ENCODE measurements at regions not wholly inside any gene's neighbourhood (a gene's known extent, or its start where the extent isn't known, plus 50 kb on each side); places are given as distances from the start of the nearest gene placed in this dataset.

DNA sequence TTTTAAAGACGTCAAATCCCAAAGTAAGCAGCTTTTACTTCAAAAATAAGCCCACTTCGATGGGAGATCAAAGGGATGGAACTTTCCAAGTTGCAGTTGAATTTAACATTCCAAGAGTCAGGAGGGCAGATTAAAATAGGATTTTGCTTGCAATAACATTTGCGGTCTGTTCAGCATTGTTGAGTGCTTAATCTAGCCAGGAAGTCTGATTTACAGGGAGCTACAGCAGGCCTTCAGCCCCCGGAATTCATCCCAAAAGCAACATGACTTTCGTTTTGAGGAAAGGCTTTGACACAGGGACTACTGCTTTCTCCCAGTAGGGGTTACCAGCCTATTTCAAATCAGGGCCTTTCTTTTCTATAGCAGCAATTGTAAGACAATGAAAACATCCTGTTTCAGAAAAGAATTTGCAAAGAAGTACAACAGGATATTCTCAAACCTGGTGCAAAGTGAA lies 279.6 kb upstream of the PITRM1 start:
- peak; percentile 85 for DNase-seq (ENCODE audit: extremely low read depth, low read depth)
- TF ChIP-seq, protein P1, sequence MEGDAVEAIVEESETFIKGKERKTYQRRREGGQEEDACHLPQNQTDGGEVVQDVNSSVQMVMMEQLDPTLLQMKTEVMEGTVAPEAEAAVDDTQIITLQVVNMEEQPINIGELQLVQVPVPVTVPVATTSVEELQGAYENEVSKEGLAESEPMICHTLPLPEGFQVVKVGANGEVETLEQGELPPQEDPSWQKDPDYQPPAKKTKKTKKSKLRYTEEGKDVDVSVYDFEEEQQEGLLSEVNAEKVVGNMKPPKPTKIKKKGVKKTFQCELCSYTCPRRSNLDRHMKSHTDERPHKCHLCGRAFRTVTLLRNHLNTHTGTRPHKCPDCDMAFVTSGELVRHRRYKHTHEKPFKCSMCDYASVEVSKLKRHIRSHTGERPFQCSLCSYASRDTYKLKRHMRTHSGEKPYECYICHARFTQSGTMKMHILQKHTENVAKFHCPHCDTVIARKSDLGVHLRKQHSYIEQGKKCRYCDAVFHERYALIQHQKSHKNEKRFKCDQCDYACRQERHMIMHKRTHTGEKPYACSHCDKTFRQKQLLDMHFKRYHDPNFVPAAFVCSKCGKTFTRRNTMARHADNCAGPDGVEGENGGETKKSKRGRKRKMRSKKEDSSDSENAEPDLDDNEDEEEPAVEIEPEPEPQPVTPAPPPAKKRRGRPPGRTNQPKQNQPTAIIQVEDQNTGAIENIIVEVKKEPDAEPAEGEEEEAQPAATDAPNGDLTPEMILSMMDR (IDR thresholded peaks at IDR 0.05; ENCODE audit: low read depth, low read length) = peak; percentile 60

DNA sequence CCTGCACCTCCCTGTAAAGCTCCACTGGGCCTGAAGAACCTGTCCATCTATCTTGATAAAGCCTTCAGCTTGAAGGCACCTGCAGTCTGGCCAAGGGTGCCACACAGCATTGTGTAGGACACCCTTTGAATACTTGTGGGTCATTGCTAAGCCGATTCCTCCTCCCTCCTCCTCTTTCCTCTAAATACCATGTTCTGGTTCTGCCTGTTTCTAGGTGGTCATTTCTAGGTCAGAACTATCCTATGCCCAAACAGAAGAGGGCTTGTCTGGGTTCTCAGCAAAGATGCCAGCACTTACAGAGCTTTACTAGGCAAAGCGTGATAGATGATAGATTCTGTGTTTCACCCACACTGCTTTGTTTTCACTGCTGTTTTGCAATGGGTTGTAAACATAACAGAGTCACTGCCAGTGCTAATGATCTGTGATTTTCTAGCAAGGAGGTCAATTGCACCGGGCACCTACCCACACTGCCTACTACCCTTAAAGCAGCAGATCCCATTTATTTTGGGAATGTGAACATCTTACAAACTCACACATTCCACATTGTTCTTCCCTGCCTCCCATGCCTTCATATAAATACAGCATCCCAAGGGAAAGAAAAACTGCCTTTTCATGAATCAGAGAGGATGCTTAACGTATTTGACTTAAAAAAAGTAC lies 279.1 kb upstream of the PITRM1 start:
- TF ChIP-seq, protein P1 (IDR thresholded peaks at IDR 0.05; ENCODE audit: low read depth, low read length) = no peak
- DNase-seq (ENCODE audit: extremely low read depth, low read depth) = no peak

- DNase-seq (ENCODE audit: extremely low read depth, low read depth) = no peak
- TF ChIP-seq, protein P1 (IDR thresholded peaks at IDR 0.05; ENCODE audit: low read depth, low read length) = no peak
Measured at GRCh38 chr10:3446221-3446620, 273.6 kb upstream of the PITRM1 start.

DNA sequence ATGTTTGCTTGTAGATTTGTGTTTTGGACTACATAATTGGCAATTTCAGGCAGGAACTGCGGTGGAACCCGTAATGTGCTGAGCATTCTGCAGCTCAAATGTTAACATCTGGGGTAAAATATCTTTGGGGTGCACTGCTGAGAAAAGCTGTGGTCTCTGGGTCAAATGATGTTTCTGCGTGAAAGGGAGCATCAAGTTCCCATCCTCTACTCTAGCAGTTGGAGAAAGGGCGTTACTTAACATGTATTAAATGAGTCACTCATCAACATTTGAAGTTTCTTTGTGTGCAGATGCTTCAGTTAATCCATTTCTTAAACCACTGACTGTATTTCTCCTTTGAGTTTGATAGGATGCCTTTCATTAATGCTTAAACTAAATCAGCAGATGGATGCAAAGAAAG lies 273.1 kb upstream of the PITRM1 start:
- no peak for DNase-seq (ENCODE audit: extremely low read depth, low read depth)
- TF ChIP-seq, protein P1 (IDR thresholded peaks at IDR 0.05; ENCODE audit: low read depth, low read length) = no peak

DNA sequence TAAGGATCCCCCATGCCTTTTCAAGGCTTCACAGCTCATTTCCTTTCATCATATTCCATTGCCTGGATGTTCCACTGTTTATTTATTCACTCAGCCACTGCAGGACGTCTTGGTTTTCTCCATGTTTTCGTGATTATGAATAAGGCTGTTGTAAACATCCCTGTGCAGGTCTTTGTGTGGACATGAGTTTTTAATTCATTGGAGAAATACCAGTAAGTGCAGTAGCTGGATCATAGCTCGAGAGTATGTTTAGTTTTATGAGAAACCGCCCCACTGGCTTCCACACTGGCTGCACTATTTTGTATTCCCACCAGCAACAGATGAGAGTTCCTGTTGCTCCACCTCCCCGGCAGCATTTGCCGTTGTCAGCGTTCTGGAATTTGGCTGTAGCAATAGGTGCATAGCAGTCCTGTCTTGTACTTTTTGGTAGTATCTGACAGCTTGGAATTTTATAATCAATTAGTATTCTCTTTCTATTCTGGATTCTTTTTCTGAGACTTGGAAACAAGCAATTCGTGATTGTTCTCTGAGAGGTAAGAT lies 269.9 kb upstream of the PITRM1 start:
- DNase-seq (ENCODE audit: extremely low read depth, low read depth) = no peak

DNA sequence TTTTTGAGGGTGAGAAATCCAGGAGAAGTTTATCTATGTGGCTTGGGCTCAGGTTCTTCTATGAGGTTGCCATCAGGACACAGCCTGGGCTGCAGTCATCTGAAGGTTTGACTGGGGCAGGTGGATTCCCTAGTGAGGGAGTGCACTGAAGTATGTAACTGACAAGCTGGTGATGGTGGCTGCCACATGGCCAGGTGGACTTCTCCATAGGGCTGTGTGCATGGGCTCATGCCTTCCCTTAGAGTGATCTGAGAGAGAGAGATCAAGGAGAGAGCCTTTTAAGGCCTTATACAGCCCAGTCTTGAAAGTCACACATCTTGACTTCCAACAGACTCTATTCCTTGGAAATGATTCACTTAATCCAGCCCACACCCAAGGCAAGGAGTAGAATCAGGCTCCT lies 266.6 kb upstream of the PITRM1 start:
- no peak for DNase-seq (ENCODE audit: extremely low read depth, low read depth)
- TF ChIP-seq, protein P1 (IDR thresholded peaks at IDR 0.05; ENCODE audit: low read depth, low read length) = no peak

More for the DNA sequence above, 269.9 kb upstream of the PITRM1 start:
- TF ChIP-seq, protein P1 (IDR thresholded peaks at IDR 0.05; ENCODE audit: low read depth, low read length) = no peak

DNA sequence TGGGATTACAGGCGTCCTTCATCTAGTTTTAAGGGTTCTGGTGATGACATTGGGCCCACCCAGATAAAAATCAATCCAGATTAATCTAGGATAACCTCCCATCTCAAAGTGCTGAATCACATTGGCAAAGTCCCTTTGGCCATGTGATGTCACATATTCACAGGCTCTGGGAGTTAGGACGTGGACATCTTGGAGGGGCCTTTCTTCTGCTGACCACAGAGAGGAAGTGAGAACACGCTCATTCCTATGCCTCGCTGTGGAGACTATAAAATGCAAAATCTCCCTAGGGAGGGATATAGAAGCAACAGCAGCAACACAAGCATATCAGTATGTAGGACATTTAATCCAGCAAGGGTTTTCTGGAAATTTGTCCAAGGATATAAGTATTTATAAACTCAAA lies 266.0 kb upstream of the PITRM1 start:
- TF ChIP-seq, protein P1 (IDR thresholded peaks at IDR 0.05; ENCODE audit: low read depth, low read length) = no peak
- DNase-seq (ENCODE audit: extremely low read depth, low read depth) = no peak
